GM23248 (cell line): ENCODE measurements at regions not wholly inside any gene's neighbourhood (a gene's known extent, or its start where the extent isn't known, plus 50 kb on each side); places are given as distances from the start of the nearest gene placed in this dataset.

Experiments
- EZH2 ChIP-seq: fragments of 200-600 bp; sonication (generic); IDR thresholded peaks from 2 replicates; pipeline ENCODE4 v1.6.1; 2018; ENCODE audit warnings: antibody characterized with exemption, mild to moderate bottlenecking; ENCODE audit not compliant: insufficient read depth, poor library complexity, severe bottlenecking
- EZH2phosphoT487 ChIP-seq: fragments of 200-600 bp; sonication (generic); IDR thresholded peaks from 2 replicates; pipeline ENCODE4 v1.6.1; 2018; ENCODE audit warnings: antibody characterized with exemption, moderate library complexity, mild to moderate bottlenecking, low read depth; ENCODE audit not compliant: insufficient read depth

GRCh38 chr13:106961216-106961615 lies 393.3 kb upstream of the ARGLU1 start:
- no peak for TF ChIP-seq EZH2phosphoT487
- TF ChIP-seq EZH2 = no peak
